ENCODE measurements at regions not wholly inside any gene's neighbourhood (a gene's known extent, or its start where the extent isn't known, plus 50 kb on each side); places are given as distances from the start of the nearest gene placed in this dataset.

- Histone ChIP-seq H3K4me3 (no peak overlapping the region), H3K9me3 (replicated peaks) (peaks cover 7% of the 10 kb centered on the region), H3K27me3 (ENCODE audit: low read depth) (no peaks in the 10 kb centered on the region), H3K4me1 (no peaks in the 10 kb centered on the region), H3K27ac (replicated peaks) (no peak overlapping the region), H3K36me3 (no peaks in the 10 kb centered on the region)
- intact Hi-C loops (cut with micrococcal nuclease) = no loop called here
- TF ChIP-seq CTCF (IDR thresholded peaks at IDR 0.05; ENCODE audit: borderline replicate concordance) = no peak
- DNase-seq = no peak
Measured at GRCh38 chr9:31067418-31067817, 1317.0 kb upstream of the ACO1 start.

GRCh38 chr9:31071606-31072286, 1312.7 kb upstream of the ACO1 start:
- no peak for TF ChIP-seq CTCF (IDR thresholded peaks at IDR 0.05; ENCODE audit: borderline replicate concordance)
- Histone ChIP-seq H3K36me3 (no peaks in the 10 kb centered on the region), H3K9me3 (replicated peaks) (peaks cover 11% of the 10 kb centered on the region), H3K27me3 (ENCODE audit: low read depth) (no peaks in the 10 kb centered on the region), H3K4me3 (no peak overlapping the region), H3K27ac (replicated peaks) (no peak overlapping the region), H3K4me1 (no peaks in the 10 kb centered on the region)
- DNase-seq = no peak
- intact Hi-C loops (cut with micrococcal nuclease) = no loop called here

- TF ChIP-seq CTCF (IDR thresholded peaks at IDR 0.05; ENCODE audit: borderline replicate concordance) = no peak
- Histone ChIP-seq H3K27me3 (ENCODE audit: low read depth) (no peaks in the 10 kb centered on the region), H3K36me3 (no peaks in the 10 kb centered on the region), H3K9me3 (replicated peaks) (no peaks in the 10 kb centered on the region), H3K27ac (replicated peaks) (no peak overlapping the region), H3K4me3 (no peak overlapping the region), H3K4me1 (no peaks in the 10 kb centered on the region)
- no peak for DNase-seq
- intact Hi-C loops (cut with micrococcal nuclease) = no loop called here
Measured at GRCh38 chr9:31078175-31078574, 1306.3 kb upstream of the ACO1 start.

- Histone ChIP-seq H3K9me3 (replicated peaks) (no peaks in the 10 kb centered on the region), H3K36me3 (no peaks in the 10 kb centered on the region), H3K27me3 (ENCODE audit: low read depth) (no peaks in the 10 kb centered on the region), H3K4me1 (no peaks in the 10 kb centered on the region), H3K27ac (replicated peaks) (no peak overlapping the region), H3K4me3 (no peak overlapping the region)
- DNase-seq = no peak
- no peak for TF ChIP-seq CTCF (IDR thresholded peaks at IDR 0.05; ENCODE audit: borderline replicate concordance)
- intact Hi-C loops (cut with micrococcal nuclease) = no loop called here
Measured at GRCh38 chr9:31084350-31084749, 1300.1 kb upstream of the ACO1 start.

GRCh38 chr9:31089549-31090221, 1294.8 kb upstream of the ACO1 start:
- H3K36me3 ChIP-seq = no peaks in the 10 kb centered on the region
- DNase-seq = no peak
- no peaks in the 10 kb centered on the region for H3K4me1 ChIP-seq
- H3K4me3 ChIP-seq = no peak overlapping the region
- no peak for TF ChIP-seq CTCF (IDR thresholded peaks at IDR 0.05; ENCODE audit: borderline replicate concordance)
- no peaks in the 10 kb centered on the region for H3K9me3 ChIP-seq (replicated peaks)
- intact Hi-C loops (cut with micrococcal nuclease) = no loop called here
- H3K27me3 ChIP-seq (ENCODE audit: low read depth) = no peaks in the 10 kb centered on the region
- H3K27ac ChIP-seq (replicated peaks) = no peak overlapping the region

Data from left ventricle myocardium inferior (tissue), 1 donor.